Neural cell (in vitro differentiated cells): ENCODE measurements at regions not wholly inside any gene's neighbourhood (a gene's known extent, or its start where the extent isn't known, plus 50 kb on each side); places are given as distances from the start of the nearest gene placed in this dataset.

Source experiments
- H2AFZ ChIP-seq: fragments of 200-600, 300-800 bp; sonication (generic), shearing (Covaris generic); 2 replicates; pipeline ENCODE4 v1.6.0; 2014; ENCODE audit warnings: low read depth, mild to moderate bottlenecking, antibody characterized with exemption, low read length, moderate library complexity
- H3F3A ChIP-seq: fragments of 200-600 bp; shearing (Covaris generic); 2 replicates; pipeline ENCODE4 v1.6.1; 2016; ENCODE audit warnings: mild to moderate bottlenecking, moderate library complexity, mixed read lengths, antibody characterized with exemption, low read length; ENCODE audit not compliant: insufficient read depth, poor library complexity, severe bottlenecking
- H3K27ac ChIP-seq: fragments of 200-600, 300-800 bp; sonication (generic), shearing (Covaris generic); 2 replicates; pipeline ENCODE4 v1.5.1; 2014; ENCODE audit warnings: mild to moderate bottlenecking, low read length, moderate library complexity
- H3K27me3 ChIP-seq: fragments of 300-800, 200-600 bp; sonication (generic), shearing (Covaris generic); 2 replicates; pipeline ENCODE4 v1.6.0; 2014; ENCODE audit warnings: mild to moderate bottlenecking, low read depth, low read length, moderate library complexity; ENCODE audit not compliant: insufficient read depth
- H3K36me3 ChIP-seq: fragments of 300-800, 200-600 bp; sonication (generic), shearing (Covaris generic); 2 replicates; pipeline ENCODE4 v1.5.1; 2014; ENCODE audit warnings: mild to moderate bottlenecking, antibody characterized with exemption, low read length, moderate library complexity; ENCODE audit not compliant: insufficient read depth
- H3K4me2 ChIP-seq: fragments of 300-800, 200-600 bp; sonication (generic), shearing (Covaris generic); 2 replicates; pipeline ENCODE4 v1.6.0; 2014; ENCODE audit warnings: mild to moderate bottlenecking, low read length
- H3K4me3 ChIP-seq: fragments of 300-800, 200-600 bp; sonication (generic), shearing (Covaris generic); 2 replicates; pipeline ENCODE4 v1.5.1; 2014; ENCODE audit warnings: mild to moderate bottlenecking, low read length, moderate library complexity
- H3K79me2 ChIP-seq: fragments of 200-600 bp; shearing (Covaris generic); replicated peaks from 2 replicates; pipeline ENCODE4 v1.6.0; 2014; ENCODE audit warnings: mild to moderate bottlenecking, low read length, moderate library complexity; ENCODE audit not compliant: insufficient read depth
- H3K9ac ChIP-seq: fragments of 300-800, 200-600 bp; sonication (generic), shearing (Covaris generic); 2 replicates; pipeline ENCODE4 v1.6.1; 2016; ENCODE audit warnings: mild to moderate bottlenecking, low read length, mixed read lengths
- H3K9me2 ChIP-seq: fragments of 200-600 bp; shearing (Covaris generic); 2 replicates; pipeline ENCODE4 v1.6.1; 2016; ENCODE audit warnings: mild to moderate bottlenecking, low read length, mixed read lengths; ENCODE audit not compliant: insufficient read depth
- H3K9me3 ChIP-seq: fragments of 200-600, 300-800 bp; sonication (generic), shearing (Covaris generic); 2 replicates; pipeline ENCODE4 v1.6.1; 2016; ENCODE audit warnings: mild to moderate bottlenecking, mixed run types, low read length, moderate library complexity, mixed read lengths
- H4K20me1 ChIP-seq: fragments of 200-600 bp; shearing (Covaris generic); 2 replicates; pipeline ENCODE4 v1.6.1; 2016; ENCODE audit warnings: mild to moderate bottlenecking, mixed run types; ENCODE audit not compliant: insufficient read depth
- EP300 ChIP-seq: fragments of 450-650 bp; conservative IDR thresholded peaks from 2 replicates; pipeline ENCODE4 v1.6.1; 2014; ENCODE audit warnings: antibody characterized with exemption, mild to moderate bottlenecking, moderate library complexity; ENCODE audit not compliant: poor library complexity, severe bottlenecking
- EZH2 ChIP-seq: fragments of 200-600, 300-800 bp; shearing (Covaris generic), sonication (generic); IDR thresholded peaks from 2 replicates; pipeline ENCODE4 v1.6.1; 2014; ENCODE audit warnings: antibody characterized with exemption, low read length, borderline replicate concordance, mild to moderate bottlenecking; ENCODE audit not compliant: insufficient read depth, poor library complexity, severe bottlenecking
- MXI1 ChIP-seq: fragments of 450-650 bp; conservative IDR thresholded peaks from 2 replicates; pipeline ENCODE4 v1.6.1; 2014; ENCODE audit warnings: antibody characterized with exemption, mild to moderate bottlenecking; ENCODE audit not compliant: poor library complexity, severe bottlenecking
- POLR2AphosphoS5 ChIP-seq: IDR thresholded peaks from 2 replicates; pipeline ENCODE4 v1.6.1; 2012
- RAD21 ChIP-seq: fragments of 450-650 bp; conservative IDR thresholded peaks from 2 replicates; pipeline ENCODE4 v1.6.1; 2014; ENCODE audit warnings: antibody characterized with exemption, mild to moderate bottlenecking, moderate library complexity
- SMC3 ChIP-seq: fragments of 450-650 bp; conservative IDR thresholded peaks from 2 replicates; pipeline ENCODE4 v1.6.1; 2014; ENCODE audit warnings: antibody characterized with exemption, mild to moderate bottlenecking, moderate library complexity; ENCODE audit not compliant: poor library complexity
- TAF1 ChIP-seq: IDR thresholded peaks from 2 replicates; pipeline ENCODE4 v1.6.1; 2012; ENCODE audit warnings: low read depth
- TF ChIP-seq, protein P1 (sequence below): fragments of 450-650 bp; IDR thresholded peaks from 2 replicates; pipeline ENCODE4 v1.5.1; 2014; ENCODE audit warnings: antibody characterized with exemption, mild to moderate bottlenecking, moderate library complexity; ENCODE audit not compliant: poor library complexity, severe bottlenecking
- TF ChIP-seq, protein P2 (sequence below): IDR thresholded peaks from 2 replicates; pipeline ENCODE4 v1.6.1; 2012; ENCODE audit warnings: borderline replicate concordance

GRCh38 chr20:43799741-43800140, 72.9 kb upstream of the GTSF1L start:
- Histone ChIP-seq H4K20me1 (no peaks in the 10 kb centered on the region), H3K36me3 (no peaks in the 10 kb centered on the region), H3K9me2 (no peaks in the 10 kb centered on the region), H3K9me3 (no peaks in the 10 kb centered on the region), H3K4me2 (no peak overlapping the region), H3F3A (no peaks in the 10 kb centered on the region), H3K4me3 (peak overlapping the region; percentile 34), H3K79me2 (no peaks in the 10 kb centered on the region), H3K27ac (peak overlapping the region; percentile 22), H3K27me3 (no peaks in the 10 kb centered on the region), H3K9ac (peak overlapping the region; percentile 27), H2AFZ (no peak overlapping the region)
- no peak for TF ChIP-seq MXI1
- TF ChIP-seq POLR2AphosphoS5, result no peak
- TF ChIP-seq, protein P1, sequence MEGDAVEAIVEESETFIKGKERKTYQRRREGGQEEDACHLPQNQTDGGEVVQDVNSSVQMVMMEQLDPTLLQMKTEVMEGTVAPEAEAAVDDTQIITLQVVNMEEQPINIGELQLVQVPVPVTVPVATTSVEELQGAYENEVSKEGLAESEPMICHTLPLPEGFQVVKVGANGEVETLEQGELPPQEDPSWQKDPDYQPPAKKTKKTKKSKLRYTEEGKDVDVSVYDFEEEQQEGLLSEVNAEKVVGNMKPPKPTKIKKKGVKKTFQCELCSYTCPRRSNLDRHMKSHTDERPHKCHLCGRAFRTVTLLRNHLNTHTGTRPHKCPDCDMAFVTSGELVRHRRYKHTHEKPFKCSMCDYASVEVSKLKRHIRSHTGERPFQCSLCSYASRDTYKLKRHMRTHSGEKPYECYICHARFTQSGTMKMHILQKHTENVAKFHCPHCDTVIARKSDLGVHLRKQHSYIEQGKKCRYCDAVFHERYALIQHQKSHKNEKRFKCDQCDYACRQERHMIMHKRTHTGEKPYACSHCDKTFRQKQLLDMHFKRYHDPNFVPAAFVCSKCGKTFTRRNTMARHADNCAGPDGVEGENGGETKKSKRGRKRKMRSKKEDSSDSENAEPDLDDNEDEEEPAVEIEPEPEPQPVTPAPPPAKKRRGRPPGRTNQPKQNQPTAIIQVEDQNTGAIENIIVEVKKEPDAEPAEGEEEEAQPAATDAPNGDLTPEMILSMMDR, result no peak
- no peak for TF ChIP-seq EZH2
- TF ChIP-seq SMC3, result no peak
- TF ChIP-seq TAF1, result no peak
- TF ChIP-seq, protein P2, sequence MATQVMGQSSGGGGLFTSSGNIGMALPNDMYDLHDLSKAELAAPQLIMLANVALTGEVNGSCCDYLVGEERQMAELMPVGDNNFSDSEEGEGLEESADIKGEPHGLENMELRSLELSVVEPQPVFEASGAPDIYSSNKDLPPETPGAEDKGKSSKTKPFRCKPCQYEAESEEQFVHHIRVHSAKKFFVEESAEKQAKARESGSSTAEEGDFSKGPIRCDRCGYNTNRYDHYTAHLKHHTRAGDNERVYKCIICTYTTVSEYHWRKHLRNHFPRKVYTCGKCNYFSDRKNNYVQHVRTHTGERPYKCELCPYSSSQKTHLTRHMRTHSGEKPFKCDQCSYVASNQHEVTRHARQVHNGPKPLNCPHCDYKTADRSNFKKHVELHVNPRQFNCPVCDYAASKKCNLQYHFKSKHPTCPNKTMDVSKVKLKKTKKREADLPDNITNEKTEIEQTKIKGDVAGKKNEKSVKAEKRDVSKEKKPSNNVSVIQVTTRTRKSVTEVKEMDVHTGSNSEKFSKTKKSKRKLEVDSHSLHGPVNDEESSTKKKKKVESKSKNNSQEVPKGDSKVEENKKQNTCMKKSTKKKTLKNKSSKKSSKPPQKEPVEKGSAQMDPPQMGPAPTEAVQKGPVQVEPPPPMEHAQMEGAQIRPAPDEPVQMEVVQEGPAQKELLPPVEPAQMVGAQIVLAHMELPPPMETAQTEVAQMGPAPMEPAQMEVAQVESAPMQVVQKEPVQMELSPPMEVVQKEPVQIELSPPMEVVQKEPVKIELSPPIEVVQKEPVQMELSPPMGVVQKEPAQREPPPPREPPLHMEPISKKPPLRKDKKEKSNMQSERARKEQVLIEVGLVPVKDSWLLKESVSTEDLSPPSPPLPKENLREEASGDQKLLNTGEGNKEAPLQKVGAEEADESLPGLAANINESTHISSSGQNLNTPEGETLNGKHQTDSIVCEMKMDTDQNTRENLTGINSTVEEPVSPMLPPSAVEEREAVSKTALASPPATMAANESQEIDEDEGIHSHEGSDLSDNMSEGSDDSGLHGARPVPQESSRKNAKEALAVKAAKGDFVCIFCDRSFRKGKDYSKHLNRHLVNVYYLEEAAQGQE, result no peak
- no peak for TF ChIP-seq RAD21
- TF ChIP-seq EP300, result no peak

- no peak overlapping the region for H2AFZ ChIP-seq
Measured at GRCh38 chr20:43799150-43799711, 72.4 kb upstream of the GTSF1L start.

More at GRCh38 chr20:43799150-43799711, 72.4 kb upstream of the GTSF1L start:
- H3K9ac ChIP-seq, result peak overlapping the region; percentile 27
- no peaks in the 10 kb centered on the region for H3F3A ChIP-seq
- peak overlapping the region; percentile 22 for H3K27ac ChIP-seq
- H3K79me2 ChIP-seq, result no peaks in the 10 kb centered on the region
- no peaks in the 10 kb centered on the region for H3K9me3 ChIP-seq
- H3K36me3 ChIP-seq, result no peaks in the 10 kb centered on the region
- no peaks in the 10 kb centered on the region for H3K9me2 ChIP-seq
- no peak overlapping the region for H3K4me2 ChIP-seq
- peak overlapping the region; percentile 34 for H3K4me3 ChIP-seq
- TF ChIP-seq EP300 (no peak), TAF1 (no peak), POLR2AphosphoS5 (peak; percentile 5)
- no peaks in the 10 kb centered on the region for H4K20me1 ChIP-seq
- H3K27me3 ChIP-seq, result no peaks in the 10 kb centered on the region
